Chondrocyte (in vitro differentiated cells): ENCODE measurements at regions not wholly inside any gene's neighbourhood (a gene's known extent, or its start where the extent isn't known, plus 50 kb on each side); places are given as distances from the start of the nearest gene placed in this dataset.
A peak's percentile ranks its signal among the peaks of the same experiment; 100 is the strongest.

ENCODE experiments used
- DNase-seq: peaks from one replicate; pipeline ENCODE4 v3.0.0; 2021; ENCODE audit warnings: mixed read lengths, low spot score
- H3K27ac Mint-ChIP-seq: one replicate; pipeline ENCODE4 v1.8.0; 2021; ENCODE audit warnings: mild to moderate bottlenecking, moderate library complexity, mixed read lengths; ENCODE audit not compliant: unreplicated experiment
- H3K27me3 Mint-ChIP-seq: 2 replicates; pipeline ENCODE4 v1.8.0; 2021; ENCODE audit warnings: low read depth, mixed read lengths
- H3K36me3 Mint-ChIP-seq: 2 replicates; pipeline ENCODE4 v1.8.0; 2021; ENCODE audit warnings: low read depth, mixed read lengths
- H3K4me1 Mint-ChIP-seq: 2 replicates; pipeline ENCODE4 v1.8.0; 2021; ENCODE audit warnings: low read depth, mild to moderate bottlenecking, mixed read lengths
- H3K4me3 Mint-ChIP-seq: one replicate; pipeline ENCODE4 v1.8.0; 2021; ENCODE audit warnings: mild to moderate bottlenecking, moderate library complexity, mixed read lengths; ENCODE audit not compliant: unreplicated experiment
- H3K9me3 Mint-ChIP-seq: 2 replicates; pipeline ENCODE4 v1.8.0; 2021; ENCODE audit warnings: low read depth, mixed read lengths
- TF ChIP-seq, protein P1 (sequence below): fragments of 200-600 bp; sonication (generic); IDR thresholded peaks from 2 replicates; pipeline ENCODE4 v1.5.0; 2021; ENCODE audit warnings: antibody characterized with exemption, mild to moderate bottlenecking, moderate library complexity

DNA sequence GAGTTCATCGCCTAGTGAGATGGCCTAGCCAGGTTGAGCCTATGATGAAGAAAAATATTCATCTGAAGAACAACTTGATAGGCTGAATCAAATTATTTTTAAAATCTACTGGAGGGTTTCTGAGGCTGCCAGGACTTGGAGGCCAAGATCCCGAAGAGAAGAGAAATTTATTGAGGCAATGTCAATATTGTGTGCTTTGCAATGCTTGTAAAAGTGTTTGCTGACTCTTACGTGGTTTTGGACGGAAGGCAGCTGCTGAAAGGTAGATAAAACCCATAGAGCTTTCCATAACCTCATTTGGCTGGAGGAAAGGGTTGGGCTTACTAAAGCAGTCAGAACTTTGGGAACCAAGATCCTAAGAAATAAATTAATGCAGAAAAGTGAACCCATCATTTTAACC is 361.0 kb upstream of the IL12A start:
- Mint-ChIP-seq H3K27ac (no peak overlapping the region), H3K36me3 (no peaks in the 10 kb centered on the region), H3K27me3 (no peaks in the 10 kb centered on the region)

DNA sequence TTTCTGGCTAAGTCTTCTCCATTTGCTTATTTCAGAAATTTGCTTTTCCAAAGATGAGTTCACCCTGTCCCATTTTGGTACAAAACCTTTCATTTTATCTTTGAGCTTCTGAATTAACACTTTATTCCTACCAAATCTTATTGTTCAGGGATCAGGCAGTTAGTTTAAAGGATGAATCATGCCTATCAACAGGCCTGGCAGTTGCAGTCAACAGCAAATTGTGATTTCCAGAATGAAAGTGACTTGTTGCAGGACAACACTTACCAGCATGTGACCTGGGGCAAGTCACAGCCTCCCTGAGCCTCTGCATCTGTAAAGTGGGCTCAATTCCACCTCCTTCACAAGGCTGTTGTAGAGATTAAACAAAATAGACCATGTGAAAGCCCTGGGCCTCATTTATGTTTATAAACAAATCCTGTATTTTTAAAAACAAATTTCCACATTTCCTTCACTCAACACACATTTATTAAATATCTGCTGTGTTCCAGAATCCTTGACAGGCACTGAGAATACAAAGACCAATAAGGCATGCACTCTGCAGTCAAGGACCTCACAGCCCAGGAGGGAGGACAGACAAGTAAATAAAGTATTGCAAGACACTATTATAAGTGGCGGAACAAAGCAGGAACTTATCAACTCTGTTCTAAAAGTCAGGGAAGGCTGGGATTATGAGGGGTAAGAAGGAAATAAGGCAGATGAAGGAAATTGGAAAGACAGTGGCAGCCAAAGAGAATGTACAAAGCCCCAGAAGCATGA is 359.1 kb upstream of the IL12A start:
- Mint-ChIP-seq H3K4me1 (peaks cover 43% of the 10 kb centered on the region), H3K27ac (no peak overlapping the region), H3K4me3 (no peak overlapping the region), H3K9me3 (no peaks in the 10 kb centered on the region), H3K36me3 (no peaks in the 10 kb centered on the region), H3K27me3 (no peaks in the 10 kb centered on the region)
- TF ChIP-seq, protein P1, sequence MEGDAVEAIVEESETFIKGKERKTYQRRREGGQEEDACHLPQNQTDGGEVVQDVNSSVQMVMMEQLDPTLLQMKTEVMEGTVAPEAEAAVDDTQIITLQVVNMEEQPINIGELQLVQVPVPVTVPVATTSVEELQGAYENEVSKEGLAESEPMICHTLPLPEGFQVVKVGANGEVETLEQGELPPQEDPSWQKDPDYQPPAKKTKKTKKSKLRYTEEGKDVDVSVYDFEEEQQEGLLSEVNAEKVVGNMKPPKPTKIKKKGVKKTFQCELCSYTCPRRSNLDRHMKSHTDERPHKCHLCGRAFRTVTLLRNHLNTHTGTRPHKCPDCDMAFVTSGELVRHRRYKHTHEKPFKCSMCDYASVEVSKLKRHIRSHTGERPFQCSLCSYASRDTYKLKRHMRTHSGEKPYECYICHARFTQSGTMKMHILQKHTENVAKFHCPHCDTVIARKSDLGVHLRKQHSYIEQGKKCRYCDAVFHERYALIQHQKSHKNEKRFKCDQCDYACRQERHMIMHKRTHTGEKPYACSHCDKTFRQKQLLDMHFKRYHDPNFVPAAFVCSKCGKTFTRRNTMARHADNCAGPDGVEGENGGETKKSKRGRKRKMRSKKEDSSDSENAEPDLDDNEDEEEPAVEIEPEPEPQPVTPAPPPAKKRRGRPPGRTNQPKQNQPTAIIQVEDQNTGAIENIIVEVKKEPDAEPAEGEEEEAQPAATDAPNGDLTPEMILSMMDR: no peak
- no peak for DNase-seq

More for the DNA sequence above, 361.0 kb upstream of the IL12A start:
- TF ChIP-seq, protein P1: no peak
- Mint-ChIP-seq H3K9me3 (no peaks in the 10 kb centered on the region), H3K4me3 (no peak overlapping the region), H3K4me1 (peaks cover 24% of the 10 kb centered on the region)
- DNase-seq: no peak

DNA sequence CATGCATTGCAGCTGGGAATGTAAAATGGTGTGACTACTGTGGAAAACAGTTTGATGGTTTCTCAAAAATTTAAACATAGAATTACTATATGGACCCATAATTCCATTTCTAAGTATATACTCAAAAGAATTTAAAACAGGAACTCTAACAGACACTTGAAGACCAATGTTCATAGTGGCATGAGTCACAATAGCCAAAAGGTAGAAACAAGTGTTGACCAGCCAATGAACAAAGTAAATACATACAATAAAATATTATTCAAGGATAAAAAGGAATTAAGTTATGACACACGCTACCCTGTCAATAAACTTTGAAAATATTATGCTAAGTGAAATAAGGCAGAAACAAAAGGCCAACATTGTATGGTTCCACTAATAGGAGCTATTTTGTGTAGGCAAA is 357.4 kb upstream of the IL12A start:
- no peak overlapping the region for H3K27ac Mint-ChIP-seq
- H3K36me3 Mint-ChIP-seq: no peaks in the 10 kb centered on the region
- H3K4me3 Mint-ChIP-seq: no peak overlapping the region
- H3K27me3 Mint-ChIP-seq: no peaks in the 10 kb centered on the region
- no peak for DNase-seq
- no peaks in the 10 kb centered on the region for H3K9me3 Mint-ChIP-seq
- TF ChIP-seq, protein P1: no peak
- peaks cover 58% of the 10 kb centered on the region for H3K4me1 Mint-ChIP-seq

DNA sequence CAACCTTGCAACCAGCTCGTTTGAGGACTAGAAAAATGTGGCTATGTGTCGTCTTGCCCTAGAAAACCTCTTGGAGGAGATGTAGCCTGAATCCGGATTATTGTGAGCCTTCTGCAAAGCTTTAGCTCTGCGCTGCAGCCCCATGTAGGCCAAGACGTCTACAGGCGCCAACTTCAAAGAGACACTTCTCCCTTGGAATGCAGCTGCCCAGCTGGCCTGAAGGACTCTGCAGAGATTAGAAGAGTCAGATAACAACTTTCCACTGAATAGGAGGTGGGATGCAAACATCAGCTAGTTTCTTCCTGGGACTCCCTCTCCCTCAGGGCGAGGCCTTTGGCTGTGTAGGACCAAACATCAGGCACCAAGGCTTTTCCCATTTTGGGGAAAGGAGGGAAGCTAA is 356.5 kb upstream of the IL12A start:
- Mint-ChIP-seq H3K27me3 (no peaks in the 10 kb centered on the region), H3K4me3 (no peak overlapping the region), H3K36me3 (no peaks in the 10 kb centered on the region), H3K27ac (no peak overlapping the region), H3K9me3 (no peaks in the 10 kb centered on the region), H3K4me1 (peaks cover 60% of the 10 kb centered on the region)
- DNase-seq: no peak
- TF ChIP-seq, protein P1: no peak

DNA sequence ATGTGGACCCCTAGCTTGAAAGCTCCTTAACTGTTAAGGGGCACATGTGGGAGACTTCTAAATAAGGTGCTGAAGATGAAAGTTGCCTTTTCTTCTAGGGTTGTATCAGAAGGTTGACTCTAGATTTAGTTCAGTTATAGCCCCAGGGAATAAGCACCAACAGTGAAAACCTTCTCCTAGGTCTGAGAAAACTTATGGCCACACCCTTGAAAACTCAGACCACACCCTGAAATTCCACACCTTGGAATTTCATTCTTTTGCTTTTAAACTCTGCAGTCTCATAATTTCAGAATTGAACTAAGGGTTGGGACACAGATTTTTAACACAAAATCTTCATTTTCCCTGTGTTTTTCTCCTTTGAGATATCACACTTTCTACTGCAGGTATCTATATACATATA is 355.8 kb upstream of the IL12A start:
- no peak overlapping the region for H3K4me3 Mint-ChIP-seq
- peaks cover 62% of the 10 kb centered on the region for H3K4me1 Mint-ChIP-seq
- H3K27ac Mint-ChIP-seq: peak overlapping the region; percentile 28
- H3K9me3 Mint-ChIP-seq: no peaks in the 10 kb centered on the region
- no peaks in the 10 kb centered on the region for H3K27me3 Mint-ChIP-seq
- TF ChIP-seq, protein P1: no peak
- H3K36me3 Mint-ChIP-seq: no peaks in the 10 kb centered on the region
- no peak for DNase-seq
